CD14-positive monocyte (primary cell): ENCODE measurements at regions not wholly inside any gene's neighbourhood (a gene's known extent, or its start where the extent isn't known, plus 50 kb on each side); places are given as distances from the start of the nearest gene placed in this dataset.

Experiments used
- DNase-seq, 3 donors: peaks; one replicate each; pipeline ENCODE4 v3.0.0-alpha.2; 2011 to 2022
- H2AFZ ChIP-seq: 2 replicates; pipeline ENCODE4 v1.6.0; 2012; ENCODE audit warnings: mild to moderate bottlenecking, low read depth, low read length, inconsistent platforms; ENCODE audit not compliant: insufficient read depth, poor library complexity, severe bottlenecking
- H3K27ac ChIP-seq, 2 donors: 1 replicate in 1 of 2; 2 replicates in 1 of 2; pipeline ENCODE4 v1.5.1; 2012 to 2013; ENCODE audit warnings: low read length in 2 of 2, control low read depth in 1 of 2, inconsistent platforms in 1 of 2, low read depth in 1 of 2, mild to moderate bottlenecking in 1 of 2
- H3K27me3 ChIP-seq, 2 donors: one replicate each; pipeline versions ENCODE4 v1.6.0 to v1.6.1; 2011 to 2013; ENCODE audit warnings: low read length in 2 of 2; ENCODE audit not compliant: control insufficient read depth in 2 of 2, insufficient read depth in 2 of 2
- H3K36me3 ChIP-seq, 2 donors: replicated peaks in 1 of 2; 1 replicate in 1 of 2; 2 replicates in 1 of 2; pipeline versions ENCODE4 v1.5.1 to v1.6.1; 2012 to 2013; ENCODE audit warnings: low read length in 2 of 2, control low read depth in 1 of 2, inconsistent platforms in 1 of 2, mild to moderate bottlenecking in 1 of 2; ENCODE audit not compliant: insufficient read depth in 2 of 2, control insufficient read depth in 1 of 2
- H3K4me1 ChIP-seq, 2 donors: 1 replicate in 1 of 2; 2 replicates in 1 of 2; pipeline versions ENCODE4 v1.5.1 to v1.6.1; 2012 to 2013; ENCODE audit warnings: low read length in 2 of 2, control low read depth in 1 of 2, inconsistent platforms in 1 of 2, mild to moderate bottlenecking in 1 of 2, moderate library complexity in 1 of 2; ENCODE audit not compliant: insufficient read depth in 2 of 2, control insufficient read depth in 1 of 2
- H3K4me2 ChIP-seq: replicated peaks from 2 replicates; pipeline ENCODE3; 2012; ENCODE audit warnings: low read length, moderate library complexity, mild to moderate bottlenecking; ENCODE audit not compliant: poor library complexity, severe bottlenecking; ENCODE audit errors: extremely low read depth
- H3K4me3 ChIP-seq, 3 experiments: fragments of 200-600 bp in 1 of 3; sonication (generic) in 1 of 3; replicated peaks in 1 of 3; 1 replicate in 2 of 3; 2 replicates in 1 of 3; pipeline ENCODE4 v1.5.1; 2011 to 2013; ENCODE audit warnings: low read length in 3 of 3, mild to moderate bottlenecking in 3 of 3, control low read depth in 2 of 3, low read depth in 2 of 3, inconsistent platforms in 1 of 3, moderate library complexity in 1 of 3
- H3K79me2 ChIP-seq: 2 replicates; pipeline ENCODE4 v1.6.0; 2012; ENCODE audit warnings: mild to moderate bottlenecking, control low read depth, inconsistent platforms, low read length, moderate library complexity; ENCODE audit not compliant: insufficient read depth
- H3K9ac ChIP-seq: 2 replicates; pipeline ENCODE4 v1.6.0; 2017; ENCODE audit warnings: low read length, mild to moderate bottlenecking; ENCODE audit not compliant: insufficient read depth, poor library complexity, severe bottlenecking
- H3K9me3 ChIP-seq, 2 donors: replicated peaks in 1 of 2; 1 replicate in 1 of 2; 2 replicates in 1 of 2; pipeline versions ENCODE4 v1.5.1 to v1.6.1; 2012 to 2013; ENCODE audit warnings: low read length in 2 of 2, control low read depth in 1 of 2; ENCODE audit not compliant: control insufficient read depth in 1 of 2, insufficient read depth in 1 of 2
- H4K20me1 ChIP-seq: 2 replicates; pipeline ENCODE4 v1.6.0; 2012; ENCODE audit warnings: mild to moderate bottlenecking, low read length, control low read depth, moderate library complexity; ENCODE audit not compliant: insufficient read depth
- H3K27ac Mint-ChIP-seq, 7 donors: one replicate each; pipeline ENCODE4 v1.8.0; 2020; ENCODE audit warnings: mild to moderate bottlenecking in 7 of 7, mixed read lengths in 7 of 7, moderate library complexity in 6 of 7, inconsistent platforms in 2 of 7
- H3K27me3 Mint-ChIP-seq, 3 donors: one replicate each; pipeline ENCODE4 v1.8.0; 2021 to 2022; ENCODE audit warnings: low read depth in 3 of 3, mild to moderate bottlenecking in 3 of 3, mixed read lengths in 3 of 3, moderate library complexity in 3 of 3, inconsistent platforms in 1 of 3
- H3K36me3 Mint-ChIP-seq, 2 donors: one replicate each; pipeline ENCODE4 v1.8.0; 2020; ENCODE audit warnings: mixed read lengths in 2 of 2, inconsistent platforms in 1 of 2, mild to moderate bottlenecking in 1 of 2
- H3K4me1 Mint-ChIP-seq: one replicate; pipeline ENCODE4 v1.8.0; 2020; ENCODE audit warnings: mild to moderate bottlenecking, mixed read lengths
- H3K4me3 Mint-ChIP-seq, 2 donors: one replicate each; pipeline ENCODE4 v1.8.0; 2020; ENCODE audit warnings: mild to moderate bottlenecking in 2 of 2, mixed read lengths in 2 of 2, moderate library complexity in 1 of 2
- H3K9me3 Mint-ChIP-seq, 7 donors: one replicate each; pipeline ENCODE4 v1.8.0; 2020 to 2022; ENCODE audit warnings: mixed read lengths in 7 of 7, mild to moderate bottlenecking in 6 of 7, moderate library complexity in 6 of 7, inconsistent platforms in 2 of 7
- CTCF ChIP-seq: fragments of 200-600 bp; IDR thresholded peaks from one replicate; pipeline ENCODE4 v1.8.0; 2022; ENCODE audit warnings: antibody characterized with exemption, mild to moderate bottlenecking
- WGBS: methylation state at CpG from one replicate; pipeline ENCODE4 v1.1.5; 2013; ENCODE audit warnings: missing lambda C conversion rate; ENCODE audit not compliant: insufficient coverage; 5-methylcytosine and 5-hydroxymethylcytosine counted together
- intact Hi-C, 2 donors: fragments of 100-400 bp; cut with micrococcal nuclease; formaldehyde crosslinking; loops; one replicate each; pipeline versions ENCODE4 v1.15.0 to v1.15.1; 2023

DNA sequence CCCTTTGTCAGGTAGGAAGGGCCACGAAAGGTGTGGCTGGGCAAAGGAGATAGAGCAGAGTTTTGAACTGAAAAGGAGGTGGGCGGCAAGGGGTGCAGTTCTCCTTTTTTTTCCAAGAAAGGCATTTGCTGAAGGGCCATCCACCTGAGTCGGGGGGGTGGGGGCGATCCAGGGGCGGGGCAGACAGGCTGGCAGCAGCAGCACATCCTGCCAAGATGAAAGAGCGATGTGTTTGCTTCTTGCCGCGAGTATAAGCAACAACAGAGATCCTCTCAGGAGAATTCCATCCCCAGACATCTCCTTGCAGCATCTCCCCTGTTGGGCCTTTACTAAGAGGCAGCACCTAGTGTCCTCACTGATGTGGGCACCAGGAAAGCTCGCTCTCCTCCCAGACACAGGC lies 516.5 kb downstream of the CD83 start:
- Histone ChIP-seq H4K20me1 (no peaks in the 10 kb centered on the region), H2AFZ (no peak overlapping the region), H3K27ac (no peak overlapping the region), H3K79me2 (no peaks in the 10 kb centered on the region), H3K9ac (no peak overlapping the region), H3K27me3 (no peaks in the 10 kb centered on the region), H3K36me3 (no peaks in the 10 kb centered on the region), H3K9me3 (no peaks in the 10 kb centered on the region), H3K4me3 (no peak overlapping the region), H3K4me1 (peaks cover 19 to 28% of the 10 kb centered on the region in 2 donors), H3K4me2 (no peak overlapping the region)
- intact Hi-C loops: loop anchor here in 1 of 2 donors (10.0 kb wide), 1 partner anchor 71 kb away; no protein-coding TSS in a partner anchor
- H3K4me3 Mint-ChIP-seq: no peak overlapping the region
- peaks cover 0 to 3% (median 0%) of the 10 kb centered on the region in 7 donors for H3K9me3 Mint-ChIP-seq
- 96% methylated on average over 8 of the region's 9 CpGs for WGBS
- H3K36me3 Mint-ChIP-seq: peaks cover 0 to 2% of the 10 kb centered on the region in 2 donors
- TF ChIP-seq CTCF: no peak
- peak overlapping the region in 1 of 7 donors; percentile 3 for H3K27ac Mint-ChIP-seq
- H3K4me1 Mint-ChIP-seq: peaks cover 28% of the 10 kb centered on the region
- no peak for DNase-seq
- peaks cover 0 to 11% (median 0%) of the 10 kb centered on the region in 3 donors for H3K27me3 Mint-ChIP-seq

DNA sequence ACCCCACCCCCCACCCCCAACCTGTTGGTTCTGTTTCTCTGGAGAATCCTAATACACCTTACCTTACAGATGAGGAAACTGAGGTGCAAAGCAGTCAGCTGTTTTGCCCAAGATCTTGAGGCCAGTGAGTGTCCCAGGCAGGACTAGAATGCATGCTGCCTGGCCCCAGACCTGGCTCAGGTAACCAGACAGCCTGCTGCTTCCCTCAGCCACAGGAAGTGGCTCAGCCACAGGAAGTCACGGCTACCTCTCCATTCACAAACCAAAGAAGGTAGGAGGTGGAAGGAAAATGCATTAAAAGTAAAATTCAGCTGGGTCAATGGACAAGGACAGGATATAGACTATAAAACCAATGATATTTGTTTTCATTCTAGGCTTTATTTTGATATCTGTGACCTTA lies 517.6 kb downstream of the CD83 start:
- WGBS: no CpG with 5 or more reads among the region's 1 CpG
- Histone ChIP-seq H3K79me2 (no peaks in the 10 kb centered on the region), H3K4me2 (no peak overlapping the region), H3K27ac (no peak overlapping the region), H3K9ac (no peak overlapping the region), H3K27me3 (no peaks in the 10 kb centered on the region), H3K4me3 (no peak overlapping the region), H3K36me3 (no peaks in the 10 kb centered on the region), H2AFZ (no peak overlapping the region), H4K20me1 (no peaks in the 10 kb centered on the region), H3K9me3 (no peaks in the 10 kb centered on the region), H3K4me1 (peaks cover 28 to 38% of the 10 kb centered on the region in 2 donors)
- Mint-ChIP-seq H3K27me3 (peaks cover 0 to 8% (median 0%) of the 10 kb centered on the region in 3 donors), H3K36me3 (peaks cover under 1 to 6% of the 10 kb centered on the region in 2 donors), H3K4me3 (no peak overlapping the region), H3K9me3 (peaks cover 0 to 3% (median 0%) of the 10 kb centered on the region in 7 donors), H3K27ac (peak overlapping the region in 1 of 7 donors; percentile 17), H3K4me1 (peaks cover 38% of the 10 kb centered on the region)
- TF ChIP-seq CTCF: no peak
- intact Hi-C loops: loop anchor here in 1 of 2 donors (10.0 kb wide), 1 partner anchor 70 kb away; no protein-coding TSS in a partner anchor
- no peak for DNase-seq
